Skeletal muscle tissue (tissue), 3 donors: ENCODE measurements at regions not wholly inside any gene's neighbourhood (a gene's known extent, or its start where the extent isn't known, plus 50 kb on each side); places are given as distances from the start of the nearest gene placed in this dataset.

ENCODE experiments used
- H3K27ac ChIP-seq: one replicate; pipeline ENCODE4 v1.7.0; 2013; ENCODE audit warnings: mild to moderate bottlenecking, low read depth, low read length, inconsistent platforms
- H3K27me3 ChIP-seq, 3 donors: one replicate each; pipeline ENCODE4 v1.7.0; 2013; ENCODE audit warnings: low read length in 3 of 3; ENCODE audit not compliant: control insufficient read depth in 3 of 3, insufficient read depth in 3 of 3
- H3K36me3 ChIP-seq, 3 donors: one replicate each; pipeline ENCODE4 v1.7.0; 2013; ENCODE audit warnings: low read length in 3 of 3; ENCODE audit not compliant: control insufficient read depth in 3 of 3, insufficient read depth in 3 of 3
- H3K4me1 ChIP-seq, 3 donors: one replicate each; pipeline ENCODE4 v1.7.0; 2013; ENCODE audit warnings: low read length in 3 of 3, mild to moderate bottlenecking in 3 of 3; ENCODE audit not compliant: control insufficient read depth in 3 of 3, insufficient read depth in 3 of 3
- H3K4me3 ChIP-seq, 3 donors: one replicate each; pipeline ENCODE4 v1.7.0; 2013; ENCODE audit warnings: low read length in 3 of 3
- H3K9ac ChIP-seq, 3 donors: one replicate each; pipeline ENCODE4 v1.7.0; 2013; ENCODE audit warnings: low read length in 3 of 3, mild to moderate bottlenecking in 3 of 3, moderate library complexity in 2 of 3, low read depth in 1 of 3
- H3K9me3 ChIP-seq, 3 donors: one replicate each; pipeline ENCODE4 v1.7.0; 2013; ENCODE audit warnings: low read length in 3 of 3; ENCODE audit not compliant: control insufficient read depth in 3 of 3
- donor health status: Osteomylitis.

DNA sequence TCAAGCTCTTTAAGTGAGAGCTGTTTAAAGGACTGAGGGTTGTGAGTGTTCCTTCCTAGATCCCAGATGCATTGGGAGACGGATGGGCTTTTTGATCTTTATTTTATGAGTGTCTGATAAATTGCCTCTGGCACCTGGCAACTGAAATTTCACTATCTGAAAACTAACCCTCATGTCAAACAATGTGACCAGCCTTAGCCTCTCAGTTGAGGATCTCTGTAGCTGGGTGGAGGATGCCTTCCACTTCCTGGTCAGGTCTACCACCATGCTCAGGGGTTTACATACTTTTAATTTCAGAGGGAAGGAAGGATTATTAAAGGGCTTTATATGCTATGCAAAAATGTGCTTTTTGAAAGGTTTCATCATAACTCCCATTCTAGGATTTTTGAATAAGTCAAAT, 70.5 kb upstream of the NT5C1B start:
- Histone ChIP-seq H3K27me3 (no peaks in the 10 kb centered on the region), H3K27ac (no peak overlapping the region), H3K4me1 (no peaks in the 10 kb centered on the region)

DNA sequence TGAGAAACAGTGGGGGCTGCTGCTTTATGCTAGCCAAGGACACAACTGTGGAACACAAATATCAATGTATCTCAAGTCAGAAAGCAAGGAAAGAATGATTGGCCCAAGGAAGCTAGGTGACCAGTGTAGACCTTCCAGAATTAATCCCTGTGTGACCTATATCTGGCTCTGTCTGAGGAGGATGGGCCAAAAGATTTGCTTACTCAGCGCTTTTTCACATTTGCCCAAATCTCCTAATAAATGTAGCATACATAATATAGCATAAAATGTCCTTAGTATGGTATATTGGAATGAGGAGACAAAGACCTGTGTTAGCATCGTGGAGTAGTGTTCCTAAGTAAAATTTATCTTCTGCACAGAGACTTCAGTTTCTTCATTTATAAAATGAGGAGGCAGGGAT, 66.7 kb upstream of the NT5C1B start:
- Histone ChIP-seq H3K36me3 (no peaks in the 10 kb centered on the region), H3K9ac (no peak overlapping the region), H3K4me3 (no peak overlapping the region), H3K4me1 (no peaks in the 10 kb centered on the region), H3K9me3 (no peaks in the 10 kb centered on the region), H3K27ac (no peak overlapping the region), H3K27me3 (no peaks in the 10 kb centered on the region)

More for the DNA sequence above, 70.5 kb upstream of the NT5C1B start:
- H3K9ac ChIP-seq = no peak overlapping the region
- H3K4me3 ChIP-seq = no peak overlapping the region
- H3K9me3 ChIP-seq = no peaks in the 10 kb centered on the region
- H3K36me3 ChIP-seq = no peaks in the 10 kb centered on the region

DNA sequence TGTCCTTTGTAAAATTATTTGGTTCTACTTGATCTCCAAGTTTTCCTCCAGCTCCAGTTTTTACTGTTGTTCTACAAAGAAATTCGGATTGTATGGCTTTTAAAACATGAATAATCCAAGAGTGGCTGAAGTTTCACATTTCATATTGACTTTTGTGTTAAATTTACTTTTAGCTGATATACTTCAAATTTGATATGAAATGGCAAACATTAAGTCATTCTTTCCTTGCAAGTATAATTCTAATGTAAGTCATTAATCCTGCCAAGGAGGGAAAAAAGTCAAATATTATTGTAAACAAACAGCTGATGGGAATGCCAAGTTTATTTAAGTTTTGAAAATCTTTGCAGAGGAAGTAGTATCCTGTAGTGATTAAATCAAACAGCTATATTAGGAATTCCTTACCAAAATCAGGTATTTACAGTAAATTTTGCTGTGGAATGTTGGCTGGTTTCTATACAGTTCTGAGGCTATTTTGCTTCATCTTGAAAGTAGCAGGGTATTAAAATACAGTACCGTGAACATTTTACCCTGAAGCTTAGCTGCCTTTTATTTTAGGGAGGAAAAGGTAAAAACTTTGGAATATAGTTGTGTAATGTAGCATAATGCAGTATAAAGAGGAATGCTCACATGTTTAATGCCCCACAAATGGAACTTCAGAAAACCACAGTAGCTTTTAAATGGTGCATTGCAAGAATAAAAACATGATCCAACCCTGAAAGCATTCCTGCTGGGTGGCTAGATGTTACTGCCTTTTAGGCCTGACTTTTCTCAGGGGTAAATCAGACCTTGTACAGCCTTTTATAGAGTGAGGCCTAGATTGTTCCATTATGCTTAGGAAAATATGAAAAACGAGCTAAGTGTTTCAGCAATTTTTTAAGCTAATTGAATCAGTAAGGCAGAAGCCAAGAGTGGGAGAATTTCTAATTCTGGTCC, 62.7 kb upstream of the NT5C1B start:
- H3K27me3 ChIP-seq = no peaks in the 10 kb centered on the region
- H3K4me1 ChIP-seq = no peaks in the 10 kb centered on the region
- H3K36me3 ChIP-seq = no peaks in the 10 kb centered on the region
- no peak overlapping the region for H3K4me3 ChIP-seq
- no peaks in the 10 kb centered on the region for H3K9me3 ChIP-seq
- H3K27ac ChIP-seq = no peak overlapping the region
- H3K9ac ChIP-seq = no peak overlapping the region

DNA sequence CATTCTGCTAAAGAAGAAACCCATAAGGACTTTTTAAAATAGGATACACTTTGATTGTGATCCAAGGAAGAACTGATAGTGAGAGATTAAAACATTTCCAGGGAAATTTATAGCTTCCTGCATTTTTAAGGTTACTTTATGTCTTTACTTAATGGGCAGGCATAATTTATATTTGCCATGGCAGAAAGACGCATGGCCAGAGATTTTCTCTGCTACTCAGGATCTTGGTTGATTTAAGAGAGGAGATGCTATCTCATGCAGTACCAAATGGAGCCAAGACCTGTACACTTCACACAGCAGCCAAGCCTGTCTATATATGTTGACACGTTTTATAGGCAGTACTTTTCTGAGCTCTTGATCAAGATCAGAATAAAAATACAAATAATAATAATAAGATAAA, 60.9 kb upstream of the NT5C1B start:
- Histone ChIP-seq H3K36me3 (no peaks in the 10 kb centered on the region), H3K4me1 (no peaks in the 10 kb centered on the region), H3K9ac (no peak overlapping the region), H3K27ac (no peak overlapping the region), H3K4me3 (no peak overlapping the region), H3K27me3 (no peaks in the 10 kb centered on the region), H3K9me3 (no peaks in the 10 kb centered on the region)

DNA sequence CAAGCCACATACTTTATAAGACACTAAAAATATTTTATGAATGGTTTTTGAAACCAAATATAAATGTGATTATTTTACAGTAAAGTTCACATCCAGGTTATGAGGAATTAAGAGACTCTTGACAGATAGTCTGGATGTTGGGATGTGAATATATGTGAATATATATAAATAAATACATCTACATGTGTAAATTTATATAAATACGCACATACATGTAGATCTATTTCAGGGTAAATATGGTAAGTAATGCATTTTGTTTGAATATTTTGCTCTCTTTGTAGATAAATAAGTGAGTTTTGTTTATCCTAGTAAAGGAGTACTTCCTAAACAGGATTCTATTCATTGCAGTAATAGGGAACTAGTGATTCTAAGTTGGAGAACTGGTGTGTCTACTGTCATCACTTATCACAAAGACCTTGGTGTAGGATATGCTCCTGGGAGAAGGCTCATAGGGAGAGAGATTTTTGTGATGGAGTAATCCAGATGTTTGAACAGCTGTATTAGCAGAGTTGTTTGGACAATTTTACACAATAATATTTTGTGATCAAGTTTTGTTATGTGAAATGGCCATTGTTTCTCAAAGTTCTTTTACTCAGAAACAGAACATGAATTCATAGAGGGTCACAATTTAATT, 60.2 kb upstream of the NT5C1B start:
- H3K27me3 ChIP-seq = no peaks in the 10 kb centered on the region
- H3K9ac ChIP-seq = no peak overlapping the region
- H3K4me3 ChIP-seq = no peak overlapping the region
- no peaks in the 10 kb centered on the region for H3K4me1 ChIP-seq
- no peaks in the 10 kb centered on the region for H3K36me3 ChIP-seq
- H3K9me3 ChIP-seq = no peaks in the 10 kb centered on the region
- H3K27ac ChIP-seq = no peak overlapping the region

DNA sequence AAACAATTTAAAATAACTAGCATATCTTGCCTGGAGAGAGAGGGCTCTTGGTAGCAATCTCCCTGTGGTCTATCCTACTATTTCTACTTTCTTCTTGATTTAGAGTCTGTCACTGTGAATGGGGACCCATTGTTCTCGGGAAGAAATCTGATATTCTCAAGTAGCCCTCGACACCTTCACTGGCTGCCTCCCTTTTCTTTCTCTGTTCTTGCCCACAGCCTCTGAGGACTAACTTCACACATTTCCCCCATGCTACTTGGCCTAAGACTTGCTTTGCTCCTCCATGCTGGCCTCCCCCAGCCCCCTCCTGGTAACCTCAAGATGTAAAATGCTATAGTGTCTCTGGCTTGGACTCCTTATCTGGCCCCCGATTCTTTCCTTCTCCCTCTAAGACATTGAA, 58.8 kb upstream of the NT5C1B start:
- Histone ChIP-seq H3K27ac (no peak overlapping the region), H3K36me3 (no peaks in the 10 kb centered on the region), H3K4me1 (no peaks in the 10 kb centered on the region), H3K4me3 (no peak overlapping the region), H3K27me3 (no peaks in the 10 kb centered on the region), H3K9me3 (no peaks in the 10 kb centered on the region), H3K9ac (no peak overlapping the region)

DNA sequence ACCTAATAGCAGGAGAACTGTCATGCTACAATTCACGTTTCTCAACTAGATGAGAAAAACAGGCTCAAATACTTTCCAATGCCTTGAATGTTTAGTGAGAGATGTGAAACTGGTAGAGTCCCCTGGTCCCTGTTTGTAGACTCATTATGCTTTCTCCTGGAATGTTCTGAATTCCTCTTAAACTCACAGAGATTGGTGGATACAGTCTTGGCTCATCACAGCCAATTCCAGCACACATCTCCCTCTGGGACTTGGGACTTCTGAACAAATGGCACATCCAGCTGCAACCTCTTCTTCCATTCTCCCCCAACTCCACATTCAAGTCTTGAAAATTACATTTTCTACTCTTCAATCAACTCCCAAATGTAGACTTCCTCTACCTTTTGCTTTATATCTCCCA, 58.4 kb upstream of the NT5C1B start:
- H3K4me1 ChIP-seq = no peaks in the 10 kb centered on the region
- no peak overlapping the region for H3K27ac ChIP-seq
- no peak overlapping the region for H3K9ac ChIP-seq
- no peaks in the 10 kb centered on the region for H3K36me3 ChIP-seq
- H3K27me3 ChIP-seq = no peaks in the 10 kb centered on the region
- no peaks in the 10 kb centered on the region for H3K9me3 ChIP-seq
- H3K4me3 ChIP-seq = no peak overlapping the region

DNA sequence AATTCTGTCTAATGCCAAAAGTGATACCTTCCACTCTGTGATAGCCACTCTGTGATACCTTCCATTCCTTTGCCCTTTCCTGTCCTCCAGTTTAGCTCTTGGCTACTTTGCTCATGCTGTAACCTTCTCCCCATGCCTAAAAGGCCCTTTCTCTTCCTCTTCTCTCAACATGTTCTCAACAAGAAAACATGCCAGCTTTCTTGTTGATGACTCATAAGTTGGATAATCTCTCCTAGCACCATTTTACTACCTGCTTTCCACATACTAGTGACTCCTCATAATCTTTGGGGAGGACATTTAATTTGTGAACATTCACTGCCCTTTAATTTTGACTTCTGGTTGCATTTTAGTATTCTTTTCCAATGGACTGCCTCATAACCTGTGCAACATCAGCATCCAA, 55.9 kb upstream of the NT5C1B start:
- Histone ChIP-seq H3K9ac (no peak overlapping the region), H3K4me3 (no peak overlapping the region), H3K4me1 (no peaks in the 10 kb centered on the region), H3K27me3 (no peaks in the 10 kb centered on the region), H3K27ac (no peak overlapping the region), H3K9me3 (no peaks in the 10 kb centered on the region), H3K36me3 (no peaks in the 10 kb centered on the region)

DNA sequence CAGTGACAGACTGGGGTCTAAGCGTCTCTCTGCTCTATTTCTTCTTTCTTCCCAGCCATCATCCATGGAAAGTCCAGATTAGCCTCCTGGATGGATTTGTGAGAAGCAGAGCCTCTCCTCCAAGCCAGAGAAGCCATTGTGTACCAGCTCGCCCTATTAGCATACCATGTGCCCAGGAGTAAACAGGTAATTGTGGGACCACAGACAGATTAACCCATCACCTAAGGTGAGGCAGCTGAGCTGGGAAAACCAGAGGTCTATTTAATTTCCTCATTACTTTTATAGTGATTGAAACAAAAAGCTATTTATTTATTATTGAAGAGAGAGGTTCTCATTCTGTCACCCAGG, 54.7 kb upstream of the NT5C1B start:
- no peaks in the 10 kb centered on the region for H3K9me3 ChIP-seq
- no peaks in the 10 kb centered on the region for H3K4me1 ChIP-seq
- H3K27me3 ChIP-seq = no peaks in the 10 kb centered on the region
- no peak overlapping the region for H3K27ac ChIP-seq
- H3K36me3 ChIP-seq = no peaks in the 10 kb centered on the region
- H3K4me3 ChIP-seq = no peak overlapping the region
- no peak overlapping the region for H3K9ac ChIP-seq

DNA sequence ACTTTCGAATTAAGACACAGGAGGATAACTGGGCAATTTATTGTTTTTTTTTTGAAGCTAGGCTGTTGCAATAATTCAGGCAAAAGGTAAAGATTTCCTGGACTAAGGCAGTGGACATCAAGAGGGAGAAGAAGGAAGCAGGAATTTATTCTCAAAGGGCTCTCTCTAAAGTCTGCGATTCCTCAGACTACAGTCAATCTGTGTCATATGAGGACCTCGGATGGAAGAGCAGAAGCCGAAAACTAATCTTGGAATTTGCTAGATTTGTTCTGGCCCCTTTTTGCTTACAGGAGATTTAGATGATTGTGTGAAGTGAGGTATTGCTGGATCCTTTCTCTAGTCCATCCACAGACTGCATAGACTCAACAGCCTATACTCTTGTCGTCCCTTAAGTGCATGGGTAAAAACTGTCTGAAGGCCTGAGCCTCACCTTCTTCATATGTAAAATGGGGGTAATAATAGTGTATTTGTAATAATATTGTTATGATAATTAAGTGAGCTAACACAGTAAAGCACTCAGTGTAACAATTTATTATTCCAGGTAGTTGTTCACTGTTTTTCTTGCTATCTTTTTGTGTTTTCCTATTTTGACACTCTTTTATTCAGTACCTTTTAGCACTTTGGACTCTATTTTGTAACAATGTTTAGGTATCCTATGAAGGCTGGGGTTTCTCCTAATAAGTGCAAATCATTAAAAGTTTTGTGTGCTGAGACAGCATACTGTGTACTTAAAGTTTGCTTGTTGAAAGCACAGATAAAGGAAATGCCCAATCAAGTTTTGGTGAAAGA, 54.2 kb upstream of the NT5C1B start:
- Histone ChIP-seq H3K4me1 (no peaks in the 10 kb centered on the region), H3K9ac (no peak overlapping the region), H3K36me3 (no peaks in the 10 kb centered on the region), H3K4me3 (no peak overlapping the region), H3K9me3 (no peaks in the 10 kb centered on the region), H3K27ac (no peak overlapping the region), H3K27me3 (no peaks in the 10 kb centered on the region)
